ENCODE measurements at regions not wholly inside any gene's neighbourhood (a gene's known extent, or its start where the extent isn't known, plus 50 kb on each side); places are given as distances from the start of the nearest gene placed in this dataset.

- H3K27ac ChIP-seq (ENCODE audit: low read length), result no peak overlapping the region
- H4K20me1 ChIP-seq (ENCODE audit: insufficient read depth, low read length), result no peaks in the 10 kb centered on the region
- no peaks in the 10 kb centered on the region for H3K36me3 ChIP-seq (replicated peaks; ENCODE audit: low read depth, low read length)
- H3K9me3 ChIP-seq (ENCODE audit: insufficient read depth, low read length), result peaks cover 5% of the 10 kb centered on the region; the same call in 1 of the 2 replicates
- H3K4me2 ChIP-seq (ENCODE audit: low read length), result no peak overlapping the region
- no peaks in the 10 kb centered on the region for H3K4me1 ChIP-seq (ENCODE audit: low read length)
- H3K79me2 ChIP-seq (ENCODE audit: low read length), result no peaks in the 10 kb centered on the region
- no peak overlapping the region for H2AFZ ChIP-seq (ENCODE audit: low read depth, low read length)
- TF ChIP-seq CTCF (IDR thresholded peaks at IDR 0.05; ENCODE audit: low read depth, low read length), result no peak
- no peak for TF ChIP-seq EZH2phosphoT487 (IDR thresholded peaks at IDR 0.05; ENCODE audit: low read depth)
- no peak overlapping the region for H3K4me3 ChIP-seq (ENCODE audit: low read length)
- no peak overlapping the region for H3K9ac ChIP-seq (ENCODE audit: low read length)
- 0 out of 2 replicates have a peak, but pooled peaks cover 5% of the 10 kb centered on the region for H3K27me3 ChIP-seq (ENCODE audit: low read depth, low read length)
These were observed 250.7 kb upstream of the SALL3 start for GRCh38 chr18:78728784-78729467.

GRCh38 chr18:78730546-78730945, 249.1 kb upstream of the SALL3 start:
- TF ChIP-seq EZH2phosphoT487 (IDR thresholded peaks at IDR 0.05; ENCODE audit: low read depth) (no peak), CTCF (IDR thresholded peaks at IDR 0.05; ENCODE audit: low read depth, low read length) (no peak)
- Histone ChIP-seq H3K4me3 (ENCODE audit: low read length) (no peak overlapping the region), H3K9me3 (ENCODE audit: insufficient read depth, low read length) (peaks cover 5% of the 10 kb centered on the region; the same call in 1 of the 2 replicates), H4K20me1 (ENCODE audit: insufficient read depth, low read length) (no peaks in the 10 kb centered on the region), H3K79me2 (ENCODE audit: low read length) (no peaks in the 10 kb centered on the region), H3K27ac (ENCODE audit: low read length) (no peak overlapping the region), H3K27me3 (ENCODE audit: low read depth, low read length) (no peaks in the 10 kb centered on the region), H2AFZ (ENCODE audit: low read depth, low read length) (no peak overlapping the region), H3K36me3 (replicated peaks; ENCODE audit: low read depth, low read length) (no peaks in the 10 kb centered on the region), H3K4me2 (ENCODE audit: low read length) (no peak overlapping the region), H3K9ac (ENCODE audit: low read length) (no peak overlapping the region), H3K4me1 (ENCODE audit: low read length) (no peaks in the 10 kb centered on the region)

DNA sequence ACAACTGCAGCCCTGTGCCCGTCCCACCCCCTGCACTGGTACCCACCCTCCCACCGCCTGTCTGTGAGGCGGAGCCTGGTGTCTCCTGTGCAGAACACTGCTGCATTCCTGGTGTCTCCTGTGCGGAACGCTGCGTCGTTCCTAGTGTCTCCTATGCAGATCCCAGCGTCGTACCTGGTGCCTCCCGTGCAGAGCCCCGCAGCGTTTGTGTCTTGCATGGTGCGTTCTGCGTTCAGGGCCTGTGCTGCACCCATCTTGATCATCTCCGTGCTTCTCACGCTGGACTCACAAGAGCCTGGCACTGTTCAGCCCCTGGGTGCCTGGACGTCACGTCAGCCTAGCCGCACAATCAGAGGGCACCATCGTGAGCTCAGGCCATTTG, 248.6 kb upstream of the SALL3 start:
- H4K20me1 ChIP-seq (ENCODE audit: insufficient read depth, low read length), result no peaks in the 10 kb centered on the region

More for the DNA sequence above, 248.6 kb upstream of the SALL3 start:
- H3K9me3 ChIP-seq (ENCODE audit: insufficient read depth, low read length), result peaks cover 5% of the 10 kb centered on the region; the same call in 1 of the 2 replicates
- TF ChIP-seq EZH2phosphoT487 (IDR thresholded peaks at IDR 0.05; ENCODE audit: low read depth), result no peak
- TF ChIP-seq CTCF (IDR thresholded peaks at IDR 0.05; ENCODE audit: low read depth, low read length), result no peak
- no peaks in the 10 kb centered on the region for H3K4me1 ChIP-seq (ENCODE audit: low read length)
- H3K36me3 ChIP-seq (replicated peaks; ENCODE audit: low read depth, low read length), result no peaks in the 10 kb centered on the region
- H2AFZ ChIP-seq (ENCODE audit: low read depth, low read length), result no peak overlapping the region
- H3K4me3 ChIP-seq (ENCODE audit: low read length), result no peak overlapping the region
- H3K27ac ChIP-seq (ENCODE audit: low read length), result no peak overlapping the region
- no peaks in the 10 kb centered on the region for H3K79me2 ChIP-seq (ENCODE audit: low read length)
- H3K9ac ChIP-seq (ENCODE audit: low read length), result no peak overlapping the region
- no peak overlapping the region for H3K4me2 ChIP-seq (ENCODE audit: low read length)
- H3K27me3 ChIP-seq (ENCODE audit: low read depth, low read length), result no peaks in the 10 kb centered on the region
